Stimulated activated CD4-positive, alpha-beta T cell treated with anti-CD3 and anti-CD28 coated beads, Interleukin-4, amount 100 ng/mL, for 1 hour (primary cell): ENCODE measurements at regions not wholly inside any gene's neighbourhood (a gene's known extent, or its start where the extent isn't known, plus 50 kb on each side); places are given as distances from the start of the nearest gene placed in this dataset.
"Not testable (repeated sequence)": the region's sequence is repeated elsewhere in the genome, so short reads cannot be mapped to it uniquely, and the experiment has no call there.

ENCODE experiments used
- DNase-seq: peaks from one replicate; pipeline ENCODE4 v3.0.0-alpha.2; 2020

DNA sequence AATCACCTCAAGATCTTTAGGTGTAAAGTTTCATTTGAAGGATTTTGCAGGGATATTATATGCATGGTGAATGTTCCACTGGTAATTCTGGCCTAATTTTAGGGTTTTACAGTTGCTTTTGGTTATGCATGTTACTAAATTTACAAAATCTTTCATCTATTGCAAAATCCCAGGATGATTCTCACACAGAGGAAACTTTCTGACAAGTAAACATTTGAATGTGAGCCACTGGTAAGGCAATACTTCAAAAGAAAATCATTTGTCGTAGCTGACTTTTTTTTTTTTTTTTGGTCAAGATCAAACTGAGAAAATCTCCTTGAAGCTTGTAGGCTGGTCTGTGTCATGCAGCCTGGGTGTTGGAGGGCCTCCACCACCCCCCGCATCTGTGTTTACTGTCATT lies 141.9 kb upstream of the EXOC2 start:
- no peak for DNase-seq

DNA sequence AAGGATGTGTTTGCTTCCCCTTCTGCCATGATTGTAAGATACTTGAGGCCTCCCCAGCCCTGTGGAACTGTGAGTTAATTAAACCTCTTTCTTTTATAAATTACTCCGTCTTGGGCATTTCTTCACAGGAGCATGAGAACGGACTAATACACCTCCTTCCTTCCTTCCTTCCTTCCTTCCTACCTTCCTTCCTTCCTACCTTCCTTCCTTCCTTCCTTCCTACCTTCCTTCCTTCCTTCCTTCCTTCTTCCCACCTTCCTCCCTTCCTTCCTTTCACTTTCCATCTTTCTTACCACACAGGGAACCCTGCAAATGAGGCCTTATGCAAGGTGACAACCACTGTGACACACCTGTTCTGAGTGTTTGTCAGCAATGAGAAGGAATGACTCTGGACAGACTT lies 141.3 kb upstream of the EXOC2 start:
- DNase-seq: no peak

DNA sequence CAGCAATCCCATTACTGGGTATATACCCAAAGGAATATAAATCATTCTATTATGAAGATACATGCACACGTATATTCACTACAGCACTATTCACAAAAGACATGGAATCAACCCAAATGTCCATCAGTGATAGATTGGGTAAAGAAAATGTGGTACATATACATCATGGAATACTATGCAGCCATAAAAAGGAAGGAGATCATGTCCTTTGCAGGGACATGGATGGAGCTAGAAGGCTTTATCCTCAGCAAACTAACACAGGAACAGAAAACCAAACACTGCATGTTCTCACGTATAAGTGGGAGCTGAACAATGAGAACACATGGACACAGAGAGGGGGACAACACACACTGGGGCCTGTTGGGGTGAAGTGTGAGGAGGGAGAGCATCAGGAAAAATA lies 139.9 kb upstream of the EXOC2 start:
- DNase-seq: not testable (repeated sequence)

GRCh38 chr6:830667-831327 lies 137.9 kb upstream of the EXOC2 start:
- no peak for DNase-seq

DNA sequence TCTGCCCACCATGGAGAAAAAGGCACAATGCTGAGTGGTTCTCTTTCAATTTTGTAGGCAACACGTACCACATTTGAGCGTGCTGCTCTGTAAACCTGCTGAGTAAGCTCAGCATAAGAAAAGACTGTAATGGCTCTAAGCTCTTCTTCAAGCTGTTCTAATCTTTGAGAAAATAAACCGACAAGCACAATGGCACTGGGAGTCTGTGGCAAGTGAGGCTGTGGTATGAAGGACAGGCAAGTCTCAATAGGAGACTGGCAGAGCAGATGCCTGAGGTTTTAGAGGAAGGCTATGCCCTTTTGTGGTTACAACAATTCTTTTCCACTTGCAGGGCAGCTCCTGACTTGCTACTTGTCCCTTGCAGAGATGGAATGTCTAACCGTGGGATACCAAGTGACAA lies 136.7 kb upstream of the EXOC2 start:
- no peak for DNase-seq

DNA sequence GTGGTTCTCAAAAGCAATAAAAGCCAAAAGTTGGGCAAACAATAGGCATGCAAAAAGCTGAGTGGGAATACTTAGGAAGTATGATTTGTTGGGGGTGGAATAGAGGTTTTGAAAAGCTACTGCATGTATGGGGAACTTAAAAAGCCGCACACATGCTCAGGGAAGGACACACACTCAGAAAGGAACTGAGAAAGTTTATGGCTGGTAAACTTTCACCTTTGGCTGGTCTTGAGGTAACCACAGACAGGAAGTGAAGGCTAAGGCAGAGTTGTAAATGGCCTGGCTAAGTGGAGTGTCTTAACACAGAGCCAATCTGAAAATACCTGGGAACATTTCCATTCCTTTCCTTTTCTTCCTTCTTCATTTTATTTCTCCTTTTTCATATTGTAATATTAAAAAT lies 134.5 kb upstream of the EXOC2 start:
- DNase-seq: no peak

- no peak for DNase-seq
These were observed 126.2 kb upstream of the EXOC2 start for GRCh38 chr6:819122-819521.

GRCh38 chr6:818196-818595 lies 125.3 kb upstream of the EXOC2 start:
- DNase-seq: no peak

DNA sequence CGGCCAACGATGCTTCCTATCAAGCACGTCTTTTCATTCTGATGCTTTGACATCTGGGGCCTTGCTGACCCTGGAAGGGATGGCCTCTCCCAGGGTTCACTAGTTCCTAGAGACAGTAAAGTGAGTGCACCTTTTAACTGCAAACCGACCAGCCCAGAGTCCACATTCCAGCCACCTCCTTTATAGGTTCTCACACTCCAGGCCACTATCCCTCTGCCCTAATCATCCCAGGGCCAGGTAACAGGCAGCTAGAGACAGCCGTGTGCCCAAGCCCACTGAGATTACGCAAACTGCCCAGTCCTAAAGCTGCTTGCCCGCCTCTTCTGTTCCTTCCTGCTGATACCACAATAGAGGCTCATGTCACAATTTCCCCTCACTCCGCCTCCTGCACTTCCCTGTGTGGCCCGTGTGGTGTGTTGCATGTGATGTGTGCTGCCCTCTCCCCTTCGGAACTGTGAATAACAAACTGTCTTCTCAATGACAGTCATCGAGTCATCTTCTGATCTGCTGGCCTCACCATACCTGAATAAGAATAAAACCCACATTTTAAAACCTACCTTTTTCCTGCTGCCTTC lies 123.7 kb upstream of the EXOC2 start:
- peak; percentile 20 for DNase-seq

DNA sequence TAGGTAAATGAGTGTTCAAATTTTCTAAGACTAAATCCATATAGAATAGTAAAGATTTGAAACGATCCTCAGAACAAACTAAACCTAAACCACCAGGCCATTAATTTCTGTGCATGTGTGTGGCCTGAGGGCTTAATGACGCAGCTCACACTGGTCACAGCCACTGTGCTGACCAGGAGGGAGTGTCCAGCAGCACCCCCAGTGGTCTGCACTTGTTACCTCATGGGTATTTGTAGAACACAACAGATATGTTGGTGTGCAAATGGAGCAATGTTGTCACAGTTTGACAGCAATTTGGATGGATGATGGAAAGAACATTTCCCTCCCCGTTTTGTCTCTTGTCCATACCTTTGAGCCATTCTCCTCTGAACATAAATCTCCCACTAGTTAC lies 122.4 kb upstream of the EXOC2 start:
- no peak for DNase-seq

DNA sequence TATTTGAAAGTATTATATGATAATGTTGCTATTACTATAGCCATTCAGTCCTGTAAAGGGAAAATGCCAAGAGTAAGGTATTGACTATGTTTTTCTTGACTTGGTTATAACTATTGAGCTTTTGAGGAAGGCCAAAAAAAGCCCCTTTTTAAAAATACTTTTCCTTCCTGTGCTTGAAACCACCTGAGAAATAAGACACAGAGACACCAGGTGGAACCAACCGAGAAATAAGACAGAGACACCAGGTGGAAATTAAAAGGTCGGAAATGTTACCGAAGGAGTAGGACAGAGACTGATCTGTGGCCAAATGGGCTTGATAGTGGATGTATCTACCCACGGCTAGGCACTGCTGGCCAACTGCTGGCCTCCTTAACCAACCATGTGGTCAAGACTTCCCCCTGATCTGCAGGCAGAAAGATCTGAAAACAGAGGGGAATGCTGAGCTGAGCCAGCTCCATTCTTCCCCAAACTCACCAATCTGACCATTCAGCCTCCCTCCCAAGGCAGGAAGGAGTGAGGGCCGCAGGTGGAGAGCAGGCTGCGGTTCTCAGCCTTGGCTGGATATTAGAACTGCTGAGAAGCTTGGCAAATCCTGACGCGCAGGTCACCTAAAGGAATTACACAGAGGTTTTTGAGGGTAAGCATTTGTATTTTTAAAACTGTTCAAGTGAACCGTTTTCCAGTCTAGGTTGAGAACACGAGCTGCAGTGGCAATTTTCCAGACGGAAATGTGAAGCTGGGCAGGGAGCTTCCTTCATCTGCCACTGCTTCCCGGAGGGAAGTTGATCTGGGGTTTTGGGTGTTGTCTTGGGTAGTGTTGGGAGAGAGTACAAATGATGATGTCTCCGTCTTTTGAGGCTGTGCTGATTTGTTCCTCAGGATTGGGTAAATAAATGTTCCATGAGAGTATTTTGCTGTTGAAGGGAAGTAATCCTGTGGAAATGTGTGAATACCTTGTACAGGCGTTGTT lies 121.7 kb upstream of the EXOC2 start:
- DNase-seq: no peak

DNA sequence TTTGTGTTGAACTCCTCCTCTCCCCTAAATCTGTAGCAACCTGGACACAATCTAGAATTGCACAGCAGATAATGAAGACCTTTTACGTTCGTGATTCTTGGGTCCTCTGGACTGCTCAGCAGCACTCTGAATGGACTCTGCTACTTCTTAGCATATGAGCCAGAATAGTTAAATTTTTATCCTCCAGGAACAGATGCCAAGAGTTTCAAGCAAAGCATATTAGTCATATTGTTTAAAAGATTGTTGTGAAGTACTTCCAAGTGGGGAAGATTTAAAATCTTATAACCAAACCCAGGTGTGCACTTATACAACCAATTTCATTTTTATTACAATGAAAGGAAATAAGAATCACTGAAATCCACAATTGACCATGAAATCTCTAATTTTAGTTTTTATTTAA lies 118.9 kb upstream of the EXOC2 start:
- DNase-seq: no peak

- no peak for DNase-seq
These were observed 118.3 kb upstream of the EXOC2 start for GRCh38 chr6:811191-811590.

DNA sequence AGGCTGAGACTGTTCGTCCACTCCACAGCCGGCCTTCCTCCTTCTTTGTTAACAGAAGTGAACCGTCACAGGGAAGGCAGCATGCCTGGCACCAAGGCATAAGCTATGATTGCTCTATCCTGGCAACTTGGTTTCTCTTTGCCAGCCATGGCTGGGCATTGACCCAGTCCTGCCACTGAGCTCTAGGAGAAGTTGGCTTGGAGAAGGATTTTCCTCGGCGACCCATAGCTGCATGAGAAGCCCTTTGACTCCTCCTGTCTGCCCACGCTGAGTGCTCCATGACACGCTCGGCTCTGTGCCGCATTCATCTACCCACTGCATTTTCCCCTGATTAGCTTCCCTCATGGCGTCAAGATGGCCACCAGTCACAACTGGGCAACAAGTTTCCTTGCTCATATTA lies 111.8 kb upstream of the EXOC2 start:
- DNase-seq: no peak

- no peak for DNase-seq
These were observed 111.4 kb upstream of the EXOC2 start for GRCh38 chr6:804317-804716.

- DNase-seq: no peak
These were observed 110.4 kb upstream of the EXOC2 start for GRCh38 chr6:803191-803977.

DNA sequence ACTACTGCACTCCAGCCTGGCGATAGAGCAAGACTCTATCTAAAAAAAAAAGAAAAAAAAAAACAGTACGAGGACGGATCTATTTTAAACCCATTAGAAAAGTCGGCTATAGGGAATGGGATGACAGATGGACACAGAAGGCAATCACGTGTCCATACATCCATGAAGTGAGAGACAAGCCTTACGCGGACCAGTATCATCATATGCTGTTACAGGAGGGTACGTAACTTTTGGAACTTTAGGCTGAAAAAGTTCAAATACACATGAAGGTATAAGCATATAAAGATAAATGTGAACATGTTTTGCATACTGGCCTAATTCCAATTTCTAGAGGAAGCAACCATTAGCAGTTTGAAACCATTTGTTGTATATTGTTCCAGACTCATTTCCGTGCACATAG lies 109.8 kb upstream of the EXOC2 start:
- no peak for DNase-seq

GRCh38 chr6:802223-802622 lies 109.3 kb upstream of the EXOC2 start:
- not testable (repeated sequence) for DNase-seq

- DNase-seq: no peak
These were observed 106.8 kb upstream of the EXOC2 start for GRCh38 chr6:799769-800168.

DNA sequence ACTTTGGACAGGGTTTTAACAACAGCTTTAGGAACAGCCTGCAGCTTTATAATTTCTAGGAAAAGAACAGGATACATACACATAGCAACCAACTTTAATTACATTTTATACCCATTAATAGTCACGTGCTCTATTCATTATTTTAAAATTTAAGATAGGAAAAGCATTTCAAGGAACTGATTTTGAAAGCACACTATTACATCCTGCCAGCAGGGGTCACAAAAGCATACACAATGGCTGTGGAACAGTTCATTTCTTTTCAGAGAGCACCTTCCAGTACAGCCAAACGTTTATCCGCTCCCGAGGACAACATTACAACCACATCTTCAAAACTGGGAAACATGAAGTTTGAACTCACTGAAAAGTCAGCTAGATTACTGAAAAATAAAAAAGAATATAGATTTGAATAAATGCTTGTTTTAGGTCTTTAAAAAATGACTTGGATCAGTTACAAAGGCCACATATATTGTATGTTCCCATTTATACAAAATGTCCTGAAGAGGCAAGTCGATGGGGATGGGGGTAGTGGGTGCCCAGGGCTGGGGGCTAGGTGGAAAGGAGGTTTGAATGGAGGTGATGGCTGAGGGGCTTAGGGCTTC lies 104.6 kb upstream of the EXOC2 start:
- DNase-seq: peak; percentile 15

DNA sequence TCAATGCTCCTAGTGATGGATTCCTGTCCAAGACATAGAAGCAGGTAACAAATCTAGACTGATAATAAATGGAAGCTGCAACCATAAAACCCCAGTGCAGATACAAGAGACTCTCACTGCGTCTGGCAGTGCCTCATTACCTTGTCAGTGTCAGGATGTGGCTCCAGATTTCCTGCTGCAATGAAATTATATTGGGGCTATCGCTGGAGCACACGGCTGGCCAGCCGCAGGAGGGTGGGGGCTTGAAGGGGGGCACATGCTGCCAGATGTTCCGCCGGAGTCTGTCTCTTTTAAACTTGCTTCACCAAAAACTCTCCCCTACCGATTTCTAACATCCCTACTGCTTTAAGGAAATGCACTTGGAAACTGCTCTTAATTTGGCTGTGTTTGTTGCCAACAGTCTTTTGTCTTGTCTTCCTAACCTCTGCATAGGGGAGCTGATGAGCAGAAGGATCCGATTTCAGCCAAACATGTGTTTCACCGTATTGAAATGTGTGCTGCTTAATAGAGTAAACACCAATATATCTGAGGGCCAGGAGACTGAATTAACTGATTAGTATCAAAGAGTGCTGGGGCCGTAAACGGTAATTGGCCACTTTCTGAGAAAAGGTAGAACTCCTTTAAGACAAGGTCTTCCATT lies 102.2 kb upstream of the EXOC2 start:
- no peak for DNase-seq

GRCh38 chr6:793261-793660 lies 100.3 kb upstream of the EXOC2 start:
- DNase-seq: no peak
